Endothelial cell of umbilical vein (primary cell): ENCODE measurements at regions not wholly inside any gene's neighbourhood (a gene's known extent, or its start where the extent isn't known, plus 50 kb on each side); places are given as distances from the start of the nearest gene placed in this dataset.
A peak's percentile ranks its signal among the peaks of the same experiment; 100 is the strongest.

Experiments used
- BruUV-seq: library from RNA; stranded (reverse); fragments of 400-500 nt; replicated peaks from 2 replicates; lab custom pipeline; 2021; lab: Mats Ljungman, UMichigan
- CTCF ChIA-PET: fragments of 300-600, 350-600 bp; sonication (Branson Sonifier 250); formaldehyde crosslinking; loops from one replicate; lab custom pipeline; 2021; ENCODE audit warnings: antibody characterized with exemption, inconsistent platforms; lab: Charles Lee
- POLR2A ChIA-PET: fragments of 300-600, 350-600 bp; sonication (Branson Sonifier 250); formaldehyde crosslinking; loops from one replicate; lab custom pipeline; 2021; ENCODE audit warnings: antibody characterized with exemption, inconsistent platforms; lab: Charles Lee
- DNase-seq: peaks from one replicate; pipeline ENCODE4 v3.0.0-alpha.2; 2011; ENCODE audit warnings: low read depth, low spot score
- FAIRE-seq: peaks from 2 replicates; lab custom pipeline; 2011; peaks lifted over from hg19 to GRCh38; lab: Jason Lieb, UNC
- H2AFZ ChIP-seq: 2 replicates; pipeline ENCODE4 v1.6.0; 2012; ENCODE audit warnings: low read depth, low read length, control low read depth, inconsistent platforms
- H3K27ac ChIP-seq: 2 replicates; pipeline ENCODE4 v1.5.1; 2011; ENCODE audit warnings: low read depth, mild to moderate bottlenecking, control low read depth, low read length, moderate library complexity; ENCODE audit not compliant: insufficient read depth
- H3K27me3 ChIP-seq, 2 experiments: 2 replicates each; pipeline versions ENCODE4 v1.6.0 to v1.6.1; 2011; ENCODE audit warnings: low read length in 2 of 2, mixed read lengths in 1 of 2; ENCODE audit not compliant: control insufficient read depth in 2 of 2, insufficient read depth in 2 of 2
- H3K36me3 ChIP-seq, 2 experiments: 2 replicates in 1 of 2; 3 replicates in 1 of 2; pipeline ENCODE4 v1.5.1; 2011; ENCODE audit warnings: low read length in 2 of 2, mild to moderate bottlenecking in 1 of 2, moderate library complexity in 1 of 2; ENCODE audit not compliant: control insufficient read depth in 2 of 2, insufficient read depth in 2 of 2; ENCODE audit errors: extremely low read depth in 1 of 2
- H3K4me1 ChIP-seq: 3 replicates; pipeline ENCODE4 v1.5.1; 2011; ENCODE audit warnings: mild to moderate bottlenecking, low read length; ENCODE audit not compliant: control insufficient read depth, insufficient read depth; ENCODE audit errors: extremely low read depth
- H3K4me2 ChIP-seq: 2 replicates; pipeline ENCODE4 v1.6.1; 2011; ENCODE audit warnings: low read length, control low read depth, mixed read lengths; ENCODE audit not compliant: insufficient read depth
- H3K4me3 ChIP-seq, 3 experiments: fragments of 200-600 bp in 1 of 3; sonication (generic), shearing (Covaris generic) in 1 of 3; replicated peaks in 1 of 3; 2 replicates each; pipeline ENCODE4 v1.5.1; 2011 to 2016; ENCODE audit warnings: control low read depth in 3 of 3, low read length in 3 of 3, mild to moderate bottlenecking in 2 of 3, inconsistent platforms in 1 of 3, low read depth in 1 of 3, moderate library complexity in 1 of 3; ENCODE audit not compliant: insufficient read depth in 1 of 3
- H3K79me2 ChIP-seq: 2 replicates; pipeline ENCODE4 v1.6.0; 2012; ENCODE audit warnings: low read length, inconsistent platforms; ENCODE audit not compliant: control insufficient read depth, insufficient read depth
- H3K9ac ChIP-seq: replicated peaks from 2 replicates; pipeline ENCODE3; 2011; ENCODE audit warnings: low read length, control low read depth; ENCODE audit not compliant: insufficient read depth; ENCODE audit errors: extremely low read depth
- H3K9me1 ChIP-seq: replicated peaks from 3 replicates; pipeline ENCODE4 v1.6.0; 2011; ENCODE audit warnings: mild to moderate bottlenecking, low read length; ENCODE audit not compliant: control insufficient read depth, insufficient read depth; ENCODE audit errors: extremely low read depth
- H3K9me3 ChIP-seq: replicated peaks from 2 replicates; pipeline ENCODE4 v1.5.1; 2012; ENCODE audit warnings: low read length, inconsistent platforms; ENCODE audit not compliant: control insufficient read depth, insufficient read depth
- H4K20me1 ChIP-seq: replicated peaks from 2 replicates; pipeline ENCODE3; 2011; ENCODE audit warnings: mild to moderate bottlenecking, low read length; ENCODE audit not compliant: control insufficient read depth, insufficient read depth; ENCODE audit errors: extremely low read depth
- EZH2 ChIP-seq: IDR thresholded peaks from 2 replicates; pipeline ENCODE4 v1.6.1; 2012; ENCODE audit warnings: borderline replicate concordance, low read depth, mild to moderate bottlenecking, moderate library complexity, low read length, inconsistent platforms; ENCODE audit not compliant: severe bottlenecking
- FOS ChIP-seq: IDR thresholded peaks from 2 replicates; pipeline ENCODE4 v1.6.1; 2011; ENCODE audit warnings: mild to moderate bottlenecking, low read length, moderate library complexity, borderline replicate concordance; ENCODE audit not compliant: insufficient read depth
- GATA2 ChIP-seq: IDR thresholded peaks from 2 replicates; pipeline ENCODE4 v1.7.0; 2011; ENCODE audit warnings: low read depth, mild to moderate bottlenecking, moderate library complexity, mixed read lengths, low read length; ENCODE audit not compliant: insufficient read length, insufficient read depth
- JUN ChIP-seq: IDR thresholded peaks from 2 replicates; pipeline ENCODE4 v1.6.1; 2011; ENCODE audit warnings: borderline replicate concordance, low read depth; ENCODE audit not compliant: insufficient read length, insufficient read depth
- MYC ChIP-seq: IDR thresholded peaks from one replicate; pipeline ENCODE4 v1.6.1; 2011; ENCODE audit warnings: mild to moderate bottlenecking, low read depth, low read length
- POLR2A ChIP-seq: IDR thresholded peaks from 2 replicates; pipeline ENCODE4 v1.6.1; 2012; ENCODE audit warnings: low read depth, mild to moderate bottlenecking, control low read depth, low read length
- POLR2AphosphoS5 ChIP-seq: IDR thresholded peaks from 2 replicates; pipeline ENCODE4 v1.6.1; 2012; ENCODE audit warnings: low read depth, mild to moderate bottlenecking, control low read depth, low read length, moderate library complexity; ENCODE audit not compliant: insufficient read depth
- dilution Hi-C: fragments of 300-500 bp; cut with MboI; formaldehyde crosslinking; loops from one replicate; pipeline ENCODE4 v1.15.0; 2019; ENCODE audit warnings: low sequenced_read_pairs; ENCODE audit not compliant: extremely low pct_ligation_motif_present
- intact Hi-C: fragments of 100-400 bp; cut with micrococcal nuclease; formaldehyde crosslinking; loops from one replicate; pipeline ENCODE4 v1.10.0; 2022
- TF ChIP-seq, protein P1 (sequence below), 2 donors: IDR thresholded peaks; 1 replicate in 1 of 2; 2 replicates in 1 of 2; pipeline ENCODE4 v1.5.1; 2011; ENCODE audit warnings: low read length in 2 of 2, mild to moderate bottlenecking in 2 of 2, moderate library complexity in 2 of 2, control low read depth in 1 of 2, inconsistent platforms in 1 of 2, low read depth in 1 of 2; ENCODE audit not compliant: insufficient read depth in 1 of 2; ENCODE audit errors: extremely low read depth in 1 of 2
- TF ChIP-seq, protein P2 (sequence below): IDR thresholded peaks from 2 replicates; pipeline ENCODE4 v1.6.1; 2011; ENCODE audit not compliant: insufficient read depth, insufficient read length

DNA sequence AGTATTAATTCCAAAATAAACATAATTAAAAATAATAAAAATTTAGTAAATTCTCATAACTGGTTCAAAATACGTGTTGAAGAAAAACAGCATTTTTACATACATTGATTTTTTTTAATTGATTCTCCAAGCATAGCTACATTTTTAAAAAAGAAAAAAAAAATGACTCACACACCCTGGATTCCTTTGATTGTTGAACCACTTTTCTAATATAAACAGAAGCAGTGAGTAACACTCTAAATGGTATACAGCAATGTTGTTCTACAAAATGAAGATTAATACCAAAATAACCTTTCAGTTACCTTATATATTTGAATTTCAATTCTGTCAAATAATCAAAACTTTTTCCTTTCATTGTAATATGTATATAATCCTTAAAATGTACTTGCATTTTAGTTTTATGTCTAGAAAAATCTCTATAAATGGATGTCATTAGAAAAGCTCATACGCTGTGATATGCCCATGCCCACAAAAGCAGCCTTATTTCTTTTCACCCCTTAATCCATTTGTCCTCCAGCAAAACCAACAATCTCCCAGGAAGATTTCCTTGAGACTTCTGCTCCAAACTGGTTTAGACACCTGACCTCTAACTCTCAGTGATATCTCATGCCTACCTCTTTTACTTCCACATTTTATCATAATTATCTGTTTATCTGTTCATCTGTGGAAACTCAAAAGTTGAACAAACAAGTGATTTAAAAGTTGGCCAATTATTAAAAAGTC is 246.4 kb upstream of the NR5A2 start:
- Histone ChIP-seq H3K36me3 (no peaks in the 10 kb centered on the region), H3K4me3 (no peak overlapping the region), H3K27ac (peak overlapping the region; percentile 63), H3K9me3 (no peaks in the 10 kb centered on the region), H3K4me1 (peaks cover 45% of the 10 kb centered on the region), H3K27me3 (no peaks in the 10 kb centered on the region), H3K79me2 (no peaks in the 10 kb centered on the region), H3K4me2 (no peak overlapping the region), H3K9ac (no peak overlapping the region), H3K9me1 (no peaks in the 10 kb centered on the region), H2AFZ (no peak overlapping the region), H4K20me1 (no peaks in the 10 kb centered on the region)
- dilution Hi-C loops = no loop called here
- FAIRE-seq (peak; percentile 65), DNase-seq (peak; percentile 56)
- intact Hi-C loops = loop anchor here (2.0 to 5.0 kb wide), 2 partner anchors 38 to 256 kb away; no protein-coding TSS in a partner anchor
- no peak for TF ChIP-seq GATA2
- peak; percentile 74 for TF ChIP-seq FOS
- peak; percentile 38 for TF ChIP-seq JUN
- TF ChIP-seq EZH2 = no peak
- BruUV-seq = no TSS peak
- CTCF ChIA-PET = interaction anchor here (0.6 to 1.4 kb wide), 5 partner anchors 11 to 373 kb away, joined by 3 to 6 read pairs (median 4); no protein-coding TSS in a partner anchor
- POLR2A ChIA-PET = no interaction called here

DNA sequence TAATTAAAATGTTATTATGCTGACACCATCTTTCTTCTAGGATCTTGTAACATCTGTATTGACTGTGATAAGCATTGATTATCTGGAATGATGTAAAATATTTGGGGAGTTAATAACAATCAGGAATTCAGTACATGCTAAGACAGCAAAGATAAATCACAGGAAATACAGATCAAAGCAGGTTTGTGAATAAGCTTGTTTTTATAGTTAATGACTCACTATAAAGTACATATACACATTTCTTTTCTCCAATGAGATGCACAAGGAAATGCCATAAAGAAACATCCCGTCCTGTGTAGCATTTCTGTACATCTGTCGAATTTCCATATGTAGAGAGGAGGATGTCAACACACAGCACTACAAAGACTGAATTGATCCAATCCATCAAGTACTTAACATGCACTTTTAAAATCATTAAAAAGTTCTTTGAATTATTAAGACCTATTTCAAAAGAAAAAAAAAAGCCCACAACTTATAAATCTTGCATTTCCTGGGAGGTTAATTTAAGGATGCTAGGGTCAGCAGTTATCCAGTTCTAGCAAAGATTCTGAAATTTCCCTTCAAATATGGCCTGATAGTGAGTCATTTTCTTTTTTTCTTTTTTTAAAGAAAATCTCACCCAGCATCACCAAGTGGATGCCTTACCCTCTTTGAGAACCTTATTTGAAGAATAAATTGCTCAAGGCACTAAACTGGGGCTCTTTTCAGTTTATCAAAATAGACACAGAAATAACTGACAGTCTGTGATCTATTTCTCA is 243.2 kb upstream of the NR5A2 start:
- Histone ChIP-seq H3K4me1 (peaks cover 41% of the 10 kb centered on the region), H3K9me1 (no peaks in the 10 kb centered on the region), H3K36me3 (no peaks in the 10 kb centered on the region), H3K27me3 (no peaks in the 10 kb centered on the region), H4K20me1 (no peaks in the 10 kb centered on the region), H2AFZ (no peak overlapping the region), H3K79me2 (no peaks in the 10 kb centered on the region), H3K27ac (peak overlapping the region; percentile 63), H3K4me2 (peak overlapping the region; percentile 78), H3K9ac (peak overlapping the region; percentile 37), H3K9me3 (no peaks in the 10 kb centered on the region), H3K4me3 (no peak overlapping the region)
- POLR2A ChIA-PET = interaction anchor here (1.0 to 1.4 kb wide), 2 partner anchors 10 to 93 kb away, joined by 3 to 6 read pairs; no protein-coding TSS in a partner anchor
- no peak for TF ChIP-seq POLR2A
- peak; percentile 80 for TF ChIP-seq GATA2
- TF ChIP-seq MYC = no peak
- TF ChIP-seq, protein P1, sequence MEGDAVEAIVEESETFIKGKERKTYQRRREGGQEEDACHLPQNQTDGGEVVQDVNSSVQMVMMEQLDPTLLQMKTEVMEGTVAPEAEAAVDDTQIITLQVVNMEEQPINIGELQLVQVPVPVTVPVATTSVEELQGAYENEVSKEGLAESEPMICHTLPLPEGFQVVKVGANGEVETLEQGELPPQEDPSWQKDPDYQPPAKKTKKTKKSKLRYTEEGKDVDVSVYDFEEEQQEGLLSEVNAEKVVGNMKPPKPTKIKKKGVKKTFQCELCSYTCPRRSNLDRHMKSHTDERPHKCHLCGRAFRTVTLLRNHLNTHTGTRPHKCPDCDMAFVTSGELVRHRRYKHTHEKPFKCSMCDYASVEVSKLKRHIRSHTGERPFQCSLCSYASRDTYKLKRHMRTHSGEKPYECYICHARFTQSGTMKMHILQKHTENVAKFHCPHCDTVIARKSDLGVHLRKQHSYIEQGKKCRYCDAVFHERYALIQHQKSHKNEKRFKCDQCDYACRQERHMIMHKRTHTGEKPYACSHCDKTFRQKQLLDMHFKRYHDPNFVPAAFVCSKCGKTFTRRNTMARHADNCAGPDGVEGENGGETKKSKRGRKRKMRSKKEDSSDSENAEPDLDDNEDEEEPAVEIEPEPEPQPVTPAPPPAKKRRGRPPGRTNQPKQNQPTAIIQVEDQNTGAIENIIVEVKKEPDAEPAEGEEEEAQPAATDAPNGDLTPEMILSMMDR (IDR thresholded peaks at IDR 0.05; ENCODE audit: extremely low read depth in 1 of 2, insufficient read depth in 1 of 2, low read depth in 1 of 2, low read length in 2 of 2) = no peak
- TF ChIP-seq, protein P2, sequence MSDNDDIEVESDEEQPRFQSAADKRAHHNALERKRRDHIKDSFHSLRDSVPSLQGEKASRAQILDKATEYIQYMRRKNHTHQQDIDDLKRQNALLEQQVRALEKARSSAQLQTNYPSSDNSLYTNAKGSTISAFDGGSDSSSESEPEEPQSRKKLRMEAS = no peak
- peak; percentile 87 for TF ChIP-seq FOS
- no peak for TF ChIP-seq EZH2
- TF ChIP-seq POLR2AphosphoS5 = peak; percentile 39
- TF ChIP-seq JUN = peak; percentile 87
- DNase-seq (peak; percentile 66), FAIRE-seq (peak; percentile 78)
- intact Hi-C loops = loop anchor here (1.0 to 5.0 kb wide), 5 partner anchors 51 to 292 kb away; no protein-coding TSS in a partner anchor
- dilution Hi-C loops = no loop called here
- CTCF ChIA-PET = interaction anchor here (0.6 to 2.7 kb wide), 5 partner anchors 9 to 350 kb away, joined by 3 to 12 read pairs (median 3); no protein-coding TSS in a partner anchor
- no TSS peak for BruUV-seq
